ENCODE measurements at regions not wholly inside any gene's neighbourhood (a gene's known extent, or its start where the extent isn't known, plus 50 kb on each side); places are given as distances from the start of the nearest gene placed in this dataset.

GRCh38 chr9:75422944-75423522 is 334.7 kb downstream of the OSTF1 start:
- no peak for DNase-seq (ENCODE audit: low read depth)
- no peak for TF ChIP-seq CTCF (IDR thresholded peaks at IDR 0.05; ENCODE audit: insufficient read depth, low read depth, low read length)
- H3K4me3 ChIP-seq (ENCODE audit: low read depth, low read length) = no peak overlapping the region

GRCh38 chr9:75429531-75430475 is 341.5 kb downstream of the OSTF1 start:
- no peak overlapping the region for H3K4me3 ChIP-seq (ENCODE audit: low read depth, low read length)
- no peak for DNase-seq (ENCODE audit: low read depth)
- no peak for TF ChIP-seq CTCF (IDR thresholded peaks at IDR 0.05; ENCODE audit: insufficient read depth, low read depth, low read length)

GRCh38 chr9:75431375-75431774 is 343.1 kb downstream of the OSTF1 start:
- DNase-seq (ENCODE audit: low read depth) = no peak
- no peak for TF ChIP-seq CTCF (IDR thresholded peaks at IDR 0.05; ENCODE audit: insufficient read depth, low read depth, low read length)
- H3K4me3 ChIP-seq (ENCODE audit: low read depth, low read length) = no peak overlapping the region

- no peak for DNase-seq (ENCODE audit: low read depth)
- no peak for TF ChIP-seq CTCF (IDR thresholded peaks at IDR 0.05; ENCODE audit: insufficient read depth, low read depth, low read length)
- H3K4me3 ChIP-seq (ENCODE audit: low read depth, low read length) = no peak overlapping the region
These were observed 344.1 kb downstream of the OSTF1 start for GRCh38 chr9:75432386-75432785.

- DNase-seq (ENCODE audit: low read depth) = no peak
- no peak overlapping the region for H3K4me3 ChIP-seq (ENCODE audit: low read depth, low read length)
- TF ChIP-seq CTCF (IDR thresholded peaks at IDR 0.05; ENCODE audit: insufficient read depth, low read depth, low read length) = no peak
These were observed 344.6 kb downstream of the OSTF1 start for GRCh38 chr9:75432888-75433287.

- no peak overlapping the region for H3K4me3 ChIP-seq (ENCODE audit: low read depth, low read length)
- no peak for DNase-seq (ENCODE audit: low read depth)
- no peak for TF ChIP-seq CTCF (IDR thresholded peaks at IDR 0.05; ENCODE audit: insufficient read depth, low read depth, low read length)
These were observed 350.4 kb downstream of the OSTF1 start for GRCh38 chr9:75438716-75439115.

Measured in fibroblast of villous mesenchyme (primary cell).